GM10266 (cell line): ENCODE measurements at regions not wholly inside any gene's neighbourhood (a gene's known extent, or its start where the extent isn't known, plus 50 kb on each side); places are given as distances from the start of the nearest gene placed in this dataset.

ENCODE experiments used
- DNase-seq: peaks from one replicate; pipeline ENCODE4 v3.0.0; 2012; ENCODE audit errors: extremely low spot score
- TF ChIP-seq, protein P1 (sequence below): IDR thresholded peaks from 2 replicates; pipeline ENCODE4 v1.5.1; 2012; ENCODE audit warnings: mild to moderate bottlenecking, low read depth; ENCODE audit not compliant: control insufficient read depth, insufficient read depth; ENCODE audit errors: missing control alignments

DNA sequence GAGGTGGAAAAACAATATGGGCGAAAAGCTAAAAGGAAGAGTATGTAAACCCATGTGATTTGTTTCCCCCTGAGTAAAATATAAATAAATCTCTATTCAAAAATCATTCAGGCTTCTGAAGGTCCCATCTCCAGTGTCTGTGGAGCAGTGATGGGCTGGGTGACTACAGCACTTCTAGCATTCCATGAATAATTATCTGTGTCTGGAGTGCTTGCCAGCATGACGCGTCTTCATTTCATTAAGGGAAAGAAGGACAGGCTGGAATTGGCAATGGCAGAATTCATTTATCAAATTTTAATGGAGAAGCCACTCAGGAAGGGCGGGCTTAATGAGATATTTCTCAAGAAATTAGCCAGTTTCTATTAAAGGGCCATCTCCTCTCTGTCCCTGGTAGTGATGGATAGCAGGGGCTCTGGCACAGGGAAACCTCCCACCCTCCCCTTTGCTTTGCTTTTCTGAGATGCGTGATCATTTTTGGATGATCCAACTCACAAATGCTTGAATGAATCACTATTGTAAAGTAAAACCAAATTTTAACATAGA is 916.3 kb upstream of the SEL1L start:
- TF ChIP-seq, protein P1, sequence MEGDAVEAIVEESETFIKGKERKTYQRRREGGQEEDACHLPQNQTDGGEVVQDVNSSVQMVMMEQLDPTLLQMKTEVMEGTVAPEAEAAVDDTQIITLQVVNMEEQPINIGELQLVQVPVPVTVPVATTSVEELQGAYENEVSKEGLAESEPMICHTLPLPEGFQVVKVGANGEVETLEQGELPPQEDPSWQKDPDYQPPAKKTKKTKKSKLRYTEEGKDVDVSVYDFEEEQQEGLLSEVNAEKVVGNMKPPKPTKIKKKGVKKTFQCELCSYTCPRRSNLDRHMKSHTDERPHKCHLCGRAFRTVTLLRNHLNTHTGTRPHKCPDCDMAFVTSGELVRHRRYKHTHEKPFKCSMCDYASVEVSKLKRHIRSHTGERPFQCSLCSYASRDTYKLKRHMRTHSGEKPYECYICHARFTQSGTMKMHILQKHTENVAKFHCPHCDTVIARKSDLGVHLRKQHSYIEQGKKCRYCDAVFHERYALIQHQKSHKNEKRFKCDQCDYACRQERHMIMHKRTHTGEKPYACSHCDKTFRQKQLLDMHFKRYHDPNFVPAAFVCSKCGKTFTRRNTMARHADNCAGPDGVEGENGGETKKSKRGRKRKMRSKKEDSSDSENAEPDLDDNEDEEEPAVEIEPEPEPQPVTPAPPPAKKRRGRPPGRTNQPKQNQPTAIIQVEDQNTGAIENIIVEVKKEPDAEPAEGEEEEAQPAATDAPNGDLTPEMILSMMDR: no peak
- no peak for DNase-seq

DNA sequence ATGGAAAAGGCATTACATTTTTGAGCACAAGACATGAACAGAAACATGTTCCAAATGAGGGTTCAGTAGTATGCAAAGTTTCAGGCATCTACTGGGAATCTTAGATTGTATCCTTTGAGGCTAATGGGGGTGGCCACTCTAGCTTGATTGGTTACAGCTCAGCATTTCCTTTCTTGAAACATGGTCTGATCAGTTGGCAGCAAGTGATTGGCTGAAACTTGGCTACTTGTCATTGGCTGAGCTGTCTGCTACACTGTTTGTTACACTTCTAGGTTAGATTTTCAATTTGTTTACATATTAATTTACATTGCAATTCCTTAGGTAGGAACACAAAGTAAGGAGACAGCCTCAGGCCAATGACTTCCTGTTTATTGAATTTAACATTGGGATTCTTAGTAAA is 918.0 kb upstream of the SEL1L start:
- TF ChIP-seq, protein P1: no peak
- no peak for DNase-seq

DNA sequence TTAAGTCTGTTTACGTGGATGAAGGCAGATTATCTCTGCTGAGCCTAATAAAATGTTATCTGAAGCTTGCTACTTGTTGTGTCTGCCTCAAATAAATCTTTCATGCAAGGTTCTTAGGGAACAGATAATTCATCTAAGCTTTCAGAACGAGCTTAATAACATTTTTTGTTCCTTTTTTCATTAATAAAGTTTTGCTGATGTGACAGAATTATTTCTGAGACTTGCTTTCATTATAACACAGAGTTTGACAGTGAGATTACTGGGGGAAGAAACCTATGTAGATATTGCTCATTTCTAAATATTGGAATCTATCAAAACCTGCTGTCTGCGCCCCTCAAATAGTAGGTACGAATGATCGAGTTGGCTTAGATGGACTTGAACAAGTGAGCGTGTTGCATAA is 948.7 kb upstream of the SEL1L start:
- DNase-seq: no peak

DNA sequence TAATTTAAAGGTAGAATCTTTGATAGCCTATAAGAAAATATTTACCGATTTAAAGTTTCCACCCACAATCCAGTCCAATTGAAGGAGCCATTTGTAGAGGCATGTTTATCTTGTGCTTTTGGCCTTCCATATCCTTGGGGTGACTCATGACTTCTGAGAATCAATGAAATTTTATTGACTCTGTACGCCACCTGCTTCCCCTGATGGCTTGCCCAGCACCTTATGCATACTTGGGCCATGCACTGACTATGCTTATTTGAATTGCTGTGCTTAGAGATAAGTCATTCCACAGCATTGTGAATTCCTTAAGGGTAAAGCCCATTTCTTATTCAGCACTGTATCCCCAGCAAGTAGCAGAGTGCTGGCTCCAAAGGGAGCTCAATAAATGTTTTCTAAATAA is 954.8 kb upstream of the SEL1L start:
- TF ChIP-seq, protein P1: no peak
- no peak for DNase-seq

More for the DNA sequence above, 948.7 kb upstream of the SEL1L start:
- TF ChIP-seq, protein P1: no peak

DNA sequence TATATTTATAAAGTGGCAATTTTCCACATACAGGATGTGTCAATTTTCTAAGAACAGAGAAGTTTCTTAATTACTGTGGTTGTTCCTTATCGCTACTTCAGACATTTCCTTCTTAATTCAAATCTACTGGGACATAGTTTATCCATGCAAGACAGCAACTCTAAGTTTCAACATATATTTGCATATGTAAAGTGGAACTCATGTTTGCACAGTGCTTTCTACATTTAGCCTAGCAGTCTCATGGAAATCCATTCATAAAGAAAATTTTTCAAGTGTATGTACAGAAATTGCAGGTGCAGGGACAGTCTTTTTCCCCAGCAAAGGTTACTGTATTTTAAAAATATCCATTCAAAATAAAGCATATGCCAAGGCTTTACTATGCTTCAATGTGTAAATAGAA is 956.7 kb upstream of the SEL1L start:
- TF ChIP-seq, protein P1: no peak
- DNase-seq: no peak

DNA sequence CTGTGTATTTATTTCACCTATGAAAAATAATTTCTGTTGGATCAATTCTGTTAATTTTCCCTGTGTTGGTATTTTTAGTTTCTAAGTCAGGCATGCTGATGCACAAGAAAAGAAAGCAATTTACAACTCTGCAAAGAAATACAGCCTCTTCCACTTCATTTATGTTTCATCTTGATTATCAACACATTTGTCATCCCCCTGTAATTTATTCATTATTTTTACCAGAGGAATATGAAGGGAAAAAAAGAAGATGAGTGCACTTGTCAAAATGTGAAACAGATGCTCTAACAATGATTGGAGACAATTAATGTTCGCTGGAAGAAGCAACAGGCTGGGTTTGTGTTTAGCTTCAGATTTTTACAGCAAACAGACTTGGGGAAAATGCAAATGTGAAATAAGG is 958.5 kb upstream of the SEL1L start:
- TF ChIP-seq, protein P1: no peak
- no peak for DNase-seq

DNA sequence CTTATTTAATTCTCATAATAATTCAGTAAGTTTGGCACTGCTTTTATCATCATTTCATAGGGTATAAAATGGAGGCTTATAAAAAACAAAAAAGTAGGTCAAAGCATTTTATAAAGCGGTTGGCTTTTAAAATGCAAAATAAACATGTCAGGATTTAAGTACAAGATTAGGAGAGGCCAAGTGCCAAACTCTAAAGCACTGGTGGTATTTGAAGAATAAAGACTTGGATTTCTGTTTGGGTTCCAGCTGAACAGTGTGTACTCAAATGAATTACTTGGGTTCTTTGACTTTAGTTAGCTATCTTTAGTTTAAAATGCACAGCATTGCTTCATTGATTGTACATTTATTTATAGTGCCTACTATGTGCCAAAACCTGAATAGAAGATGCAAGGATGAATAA is 966.6 kb upstream of the SEL1L start:
- TF ChIP-seq, protein P1: no peak
- DNase-seq: no peak
